ENCODE measurements at regions not wholly inside any gene's neighbourhood (a gene's known extent, or its start where the extent isn't known, plus 50 kb on each side); places are given as distances from the start of the nearest gene placed in this dataset.

GRCh38 chrX:34877436-34877835, 65.2 kb upstream of the FAM47B start:
- ATAC-seq (ENCODE audit: insufficient number of reproducible peaks, low FRiP score, low read depth) = no peak
- Histone ChIP-seq H3K27ac (no peak overlapping the region), H3K36me3 (no peaks in the 10 kb centered on the region), H3K4me3 (no peak overlapping the region), H3K9me3 (no peaks in the 10 kb centered on the region), H3K4me1 (ENCODE audit: control insufficient read depth in 1 of 2, low read depth in 2 of 2) (peaks cover 3 to 15% of the 10 kb centered on the region in 2 donors), H3K27me3 (replicated peaks; ENCODE audit: insufficient read depth) (no peaks in the 10 kb centered on the region)
- DNase-seq (ENCODE audit: low spot score) = no peak
- no peak for TF ChIP-seq CTCF (IDR thresholded peaks at IDR 0.05)

- no peaks in the 10 kb centered on the region for H3K36me3 ChIP-seq
- ATAC-seq (ENCODE audit: insufficient number of reproducible peaks, low FRiP score, low read depth) (no peak), DNase-seq (ENCODE audit: low spot score) (no peak)
- TF ChIP-seq CTCF (IDR thresholded peaks at IDR 0.05) = no peak
- H3K27me3 ChIP-seq (replicated peaks; ENCODE audit: insufficient read depth) = no peaks in the 10 kb centered on the region
- H3K27ac ChIP-seq = no peak overlapping the region
- no peak overlapping the region for H3K4me3 ChIP-seq
- H3K4me1 ChIP-seq (ENCODE audit: control insufficient read depth in 1 of 2, low read depth in 2 of 2) = peaks cover 3 to 9% of the 10 kb centered on the region in 2 donors
- H3K9me3 ChIP-seq = no peaks in the 10 kb centered on the region
Observed at GRCh38 chrX:34879346-34879745, 63.2 kb upstream of the FAM47B start.

GRCh38 chrX:34879886-34880285, 62.7 kb upstream of the FAM47B start:
- DNase-seq (ENCODE audit: low spot score) = no peak
- ATAC-seq (ENCODE audit: insufficient number of reproducible peaks, low FRiP score, low read depth) = no peak
- Histone ChIP-seq H3K4me3 (no peak overlapping the region), H3K27me3 (replicated peaks; ENCODE audit: insufficient read depth) (no peaks in the 10 kb centered on the region), H3K4me1 (ENCODE audit: control insufficient read depth in 1 of 2, low read depth in 2 of 2) (peaks cover under 1 to 4% of the 10 kb centered on the region in 2 donors), H3K36me3 (no peaks in the 10 kb centered on the region), H3K27ac (no peak overlapping the region), H3K9me3 (no peaks in the 10 kb centered on the region)
- TF ChIP-seq CTCF (IDR thresholded peaks at IDR 0.05) = no peak

GRCh38 chrX:34880656-34881055, 61.9 kb upstream of the FAM47B start:
- no peak for TF ChIP-seq CTCF (IDR thresholded peaks at IDR 0.05)
- Histone ChIP-seq H3K9me3 (no peaks in the 10 kb centered on the region), H3K36me3 (no peaks in the 10 kb centered on the region), H3K27me3 (replicated peaks; ENCODE audit: insufficient read depth) (no peaks in the 10 kb centered on the region), H3K27ac (no peak overlapping the region), H3K4me3 (no peak overlapping the region), H3K4me1 (ENCODE audit: control insufficient read depth in 1 of 2, low read depth in 2 of 2) (peaks cover 0 to under 1% of the 10 kb centered on the region in 2 donors)
- ATAC-seq (ENCODE audit: insufficient number of reproducible peaks, low FRiP score, low read depth) = no peak
- no peak for DNase-seq (ENCODE audit: low spot score)

- Histone ChIP-seq H3K4me3 (no peak overlapping the region), H3K4me1 (ENCODE audit: control insufficient read depth in 1 of 2, low read depth in 2 of 2) (no peaks in the 10 kb centered on the region), H3K9me3 (no peaks in the 10 kb centered on the region), H3K36me3 (no peaks in the 10 kb centered on the region), H3K27me3 (replicated peaks; ENCODE audit: insufficient read depth) (no peaks in the 10 kb centered on the region), H3K27ac (no peak overlapping the region)
- DNase-seq (ENCODE audit: low spot score) (no peak), ATAC-seq (ENCODE audit: insufficient number of reproducible peaks, low FRiP score, low read depth) (no peak)
- no peak for TF ChIP-seq CTCF (IDR thresholded peaks at IDR 0.05)
Observed at GRCh38 chrX:34881671-34882070, 60.9 kb upstream of the FAM47B start.
